HCT116 (cell line): ENCODE measurements at regions not wholly inside any gene's neighbourhood (a gene's known extent, or its start where the extent isn't known, plus 50 kb on each side); places are given as distances from the start of the nearest gene placed in this dataset.

Source experiments
- ATAC-seq: fragments of 200-7000 bp; cut with Tn5 transposase; 2 replicates; pipeline ENCODE4 v1.9.1; 2020; ENCODE audit warnings: mild to moderate bottlenecking, moderate library complexity
- BruUV-seq: library from RNA; stranded (reverse); fragments of 400-500 nt; replicated peaks from 2 replicates; lab custom pipeline; 2021; lab: Mats Ljungman, UMichigan
- CTCF ChIA-PET: fragments of 300-600 bp; sonication (Branson Sonifier 250); formaldehyde crosslinking; loops from one replicate; lab custom pipeline; 2021; ENCODE audit warnings: antibody characterized with exemption; lab: Charles Lee
- POLR2A ChIA-PET: fragments of 300-600, 350-600 bp; sonication (Branson Sonifier 250); formaldehyde crosslinking; loops from one replicate; lab custom pipeline; 2021; ENCODE audit warnings: antibody characterized with exemption; lab: Charles Lee
- RAD21 ChIA-PET, 2 experiments: fragments of 300-600 bp; sonication (Branson Sonifier 250); formaldehyde crosslinking; loops; one replicate each; lab custom pipeline; 2023; ENCODE audit warnings: low total read pairs in 2 of 2; ENCODE audit not compliant: uncharacterized antibody in 2 of 2, unreplicated experiment in 2 of 2, low non-redundant PET in 1 of 2; lab: Charles Lee
- DNase-seq: peaks from one replicate; pipeline ENCODE4 v3.0.0-alpha.2; 2010; ENCODE audit warnings: low read depth, low spot score
- H2AFZ ChIP-seq: fragments of 200-600 bp; shearing (Covaris generic), sonication (generic); 2 replicates; pipeline ENCODE4 v1.6.1; 2017; ENCODE audit warnings: low read depth, mixed run types, mixed read lengths, antibody characterized with exemption, low read length; ENCODE audit not compliant: poor library complexity, severe bottlenecking
- H3K27ac ChIP-seq: 2 replicates; pipeline ENCODE4 v1.5.1; 2012; ENCODE audit warnings: low read depth, low read length
- H3K27me3 ChIP-seq: fragments of 200-600 bp; sonication (generic); 2 replicates; pipeline ENCODE4 v1.6.1; 2016; ENCODE audit warnings: mixed run types, low read length, mixed read lengths; ENCODE audit not compliant: insufficient read depth
- H3K36me3 ChIP-seq, 2 experiments: fragments of 200-500 bp in 1 of 2; fragments of 200-600 bp in 1 of 2; sonication (Bioruptor generic) in 1 of 2; sonication (generic) in 1 of 2; 2 replicates each; pipeline versions ENCODE4 v1.5.1 to v1.6.1; 2014 to 2016; ENCODE audit warnings: low read length in 2 of 2, inconsistent platforms in 1 of 2, mixed read lengths in 1 of 2, mixed run types in 1 of 2; ENCODE audit not compliant: insufficient read depth in 2 of 2, control insufficient read depth in 1 of 2
- H3K4me1 ChIP-seq, 2 experiments: fragments of 200-600 bp in 1 of 2; sonication (generic) in 1 of 2; 2 replicates each; pipeline versions ENCODE4 v1.5.1 to v1.6.1; 2012 to 2017; ENCODE audit warnings: low read length in 2 of 2, inconsistent platforms in 1 of 2, mild to moderate bottlenecking in 1 of 2, mixed read lengths in 1 of 2, mixed run types in 1 of 2, moderate library complexity in 1 of 2; ENCODE audit not compliant: insufficient read depth in 2 of 2, control insufficient read depth in 1 of 2
- H3K4me2 ChIP-seq: fragments of 200-600 bp; sonication (generic); 2 replicates; pipeline ENCODE4 v1.6.1; 2017; ENCODE audit warnings: mixed run types, low read length, mixed read lengths
- H3K4me3 ChIP-seq, 2 experiments: fragments of 200-600 bp in 1 of 2; sonication (generic) in 1 of 2; replicated peaks in 1 of 2; 2 replicates each; pipeline ENCODE4 v1.5.1; 2011 to 2016; ENCODE audit warnings: low read length in 2 of 2, control low read depth in 1 of 2, low read depth in 1 of 2, mild to moderate bottlenecking in 1 of 2, mixed read lengths in 1 of 2, mixed run types in 1 of 2
- H3K79me2 ChIP-seq: fragments of 200-600 bp; sonication (generic); 2 replicates; pipeline ENCODE4 v1.6.1; 2017; ENCODE audit warnings: mild to moderate bottlenecking, mixed run types, low read length, moderate library complexity, mixed read lengths; ENCODE audit not compliant: insufficient read depth
- H3K9ac ChIP-seq: fragments of 200-600 bp; sonication (generic); 2 replicates; pipeline ENCODE4 v1.6.1; 2016; ENCODE audit warnings: low read length, mixed read lengths
- H3K9me2 ChIP-seq: fragments of 200-600 bp; sonication (generic), shearing (Covaris generic); 2 replicates; pipeline ENCODE4 v1.6.1; 2017; ENCODE audit warnings: mixed run types, mild to moderate bottlenecking, moderate library complexity; ENCODE audit not compliant: insufficient read depth
- H3K9me3 ChIP-seq, 2 experiments: fragments of 200-500 bp in 1 of 2; fragments of 200-600 bp in 1 of 2; sonication (Bioruptor generic) in 1 of 2; sonication (generic) in 1 of 2; 2 replicates each; pipeline ENCODE4 v1.6.1; 2014 to 2017; ENCODE audit warnings: low read length in 2 of 2, mixed read lengths in 2 of 2, inconsistent platforms in 1 of 2, low read depth in 1 of 2, mild to moderate bottlenecking in 1 of 2, mixed run types in 1 of 2, moderate library complexity in 1 of 2; ENCODE audit not compliant: control insufficient read depth in 1 of 2, insufficient read depth in 1 of 2
- H4K20me1 ChIP-seq: fragments of 200-600 bp; sonication (generic), shearing (Covaris generic); 2 replicates; pipeline ENCODE4 v1.6.1; 2017; ENCODE audit warnings: mixed run types, mild to moderate bottlenecking, moderate library complexity; ENCODE audit not compliant: insufficient read depth
- CBX3 ChIP-seq: IDR thresholded peaks from 2 replicates; pipeline ENCODE4 v1.6.1; 2012; ENCODE audit warnings: low read depth
- CEBPB ChIP-seq: IDR thresholded peaks from 2 replicates; pipeline ENCODE4 v1.6.1; 2012; ENCODE audit warnings: low read depth
- EGR1 ChIP-seq: IDR thresholded peaks from 2 replicates; pipeline ENCODE4 v1.6.1; 2012; ENCODE audit warnings: low read depth
- EZH2 ChIP-seq: fragments of 200-600 bp; sonication (generic); IDR thresholded peaks from 2 replicates; pipeline ENCODE4 v1.6.1; 2017; ENCODE audit warnings: antibody characterized with exemption, mixed run types
- EZH2phosphoT487 ChIP-seq: fragments of 200-600 bp; IDR thresholded peaks from 2 replicates; pipeline ENCODE4 v1.6.1; 2018; ENCODE audit warnings: antibody characterized with exemption, borderline replicate concordance
- SP1 ChIP-seq: IDR thresholded peaks from 2 replicates; pipeline ENCODE4 v1.6.1; 2012; ENCODE audit warnings: low read depth
- SRF ChIP-seq: IDR thresholded peaks from 2 replicates; pipeline ENCODE4 v1.6.1; 2012; ENCODE audit warnings: low read depth
- TCF7L2 ChIP-seq: IDR thresholded peaks from 2 replicates; pipeline ENCODE4 v1.7.0; 2011; ENCODE audit warnings: borderline replicate concordance, inconsistent platforms; ENCODE audit not compliant: insufficient read depth, insufficient read length; ENCODE audit errors: extremely low read depth
- ZFX ChIP-seq: fragments of 450-650 bp; IDR thresholded peaks from 2 replicates; pipeline ENCODE4 v1.6.1; 2017
- intact Hi-C: fragments of 100-400 bp; cut with micrococcal nuclease; formaldehyde crosslinking; loops from 2 replicates; pipeline ENCODE4 v1.10.0; 2022
- TF ChIP-seq, protein P1 (sequence below), 3 experiments: fragments of 200-600 bp in 1 of 3; sonication (generic) in 1 of 3; IDR thresholded peaks in 2 of 3; conservative IDR thresholded peaks in 1 of 3; 2 replicates each; pipeline ENCODE4 v1.5.1; 2012 to 2017; ENCODE audit warnings: low read depth in 2 of 3, low read length in 2 of 3, antibody characterized with exemption in 1 of 3, borderline replicate concordance in 1 of 3, control low read depth in 1 of 3, mild to moderate bottlenecking in 1 of 3, mixed read lengths in 1 of 3, mixed run types in 1 of 3, moderate library complexity in 1 of 3; ENCODE audit not compliant: insufficient read depth in 1 of 3
- TF ChIP-seq, protein P2 (sequence below): IDR thresholded peaks from 2 replicates; pipeline ENCODE4 v1.6.1; 2012; ENCODE audit warnings: low read depth
- TF ChIP-seq, protein P3 (sequence below): IDR thresholded peaks from 2 replicates; pipeline ENCODE4 v1.6.1; 2012

DNA sequence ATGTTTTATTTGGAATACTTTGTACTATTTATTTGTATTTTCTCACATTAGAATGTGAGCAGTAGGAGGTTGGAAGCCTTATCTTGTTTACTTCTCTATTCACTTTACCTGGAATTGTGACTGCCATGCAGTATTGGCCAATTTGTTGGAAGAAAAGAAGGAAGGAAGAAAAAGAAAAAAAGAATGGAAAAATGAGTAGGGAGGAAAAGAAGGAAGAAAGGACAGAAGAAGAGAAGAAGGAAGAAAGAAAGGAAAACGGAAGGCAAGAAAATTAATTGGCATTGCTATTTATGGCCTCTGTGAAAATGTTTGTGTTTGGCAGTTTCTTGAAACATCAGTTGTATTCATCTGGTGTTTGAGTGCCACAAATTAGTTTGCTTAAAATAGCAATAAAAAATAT, 575.2 kb upstream of the ZNF608 start:
- TF ChIP-seq EZH2phosphoT487 (no peak), SRF (no peak), EZH2 (no peak)
- TF ChIP-seq, protein P1, sequence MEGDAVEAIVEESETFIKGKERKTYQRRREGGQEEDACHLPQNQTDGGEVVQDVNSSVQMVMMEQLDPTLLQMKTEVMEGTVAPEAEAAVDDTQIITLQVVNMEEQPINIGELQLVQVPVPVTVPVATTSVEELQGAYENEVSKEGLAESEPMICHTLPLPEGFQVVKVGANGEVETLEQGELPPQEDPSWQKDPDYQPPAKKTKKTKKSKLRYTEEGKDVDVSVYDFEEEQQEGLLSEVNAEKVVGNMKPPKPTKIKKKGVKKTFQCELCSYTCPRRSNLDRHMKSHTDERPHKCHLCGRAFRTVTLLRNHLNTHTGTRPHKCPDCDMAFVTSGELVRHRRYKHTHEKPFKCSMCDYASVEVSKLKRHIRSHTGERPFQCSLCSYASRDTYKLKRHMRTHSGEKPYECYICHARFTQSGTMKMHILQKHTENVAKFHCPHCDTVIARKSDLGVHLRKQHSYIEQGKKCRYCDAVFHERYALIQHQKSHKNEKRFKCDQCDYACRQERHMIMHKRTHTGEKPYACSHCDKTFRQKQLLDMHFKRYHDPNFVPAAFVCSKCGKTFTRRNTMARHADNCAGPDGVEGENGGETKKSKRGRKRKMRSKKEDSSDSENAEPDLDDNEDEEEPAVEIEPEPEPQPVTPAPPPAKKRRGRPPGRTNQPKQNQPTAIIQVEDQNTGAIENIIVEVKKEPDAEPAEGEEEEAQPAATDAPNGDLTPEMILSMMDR (IDR thresholded peaks at IDR 0.05 in 2 of 3, conservative IDR thresholded peaks at IDR 0.05 in 1 of 3; ENCODE audit: borderline replicate concordance in 1 of 3, insufficient read depth in 1 of 3, low read depth in 2 of 3, low read length in 2 of 3) = no peak
- Histone ChIP-seq H3K9me2 (no peaks in the 10 kb centered on the region; the same call in 1 of the 2 replicates), H4K20me1 (no peaks in the 10 kb centered on the region), H3K4me1 (peaks cover 6 to 7% of the 10 kb centered on the region in 2 experiments), H3K9ac (no peak overlapping the region), H3K79me2 (no peaks in the 10 kb centered on the region), H3K27me3 (no peaks in the 10 kb centered on the region), H3K27ac (no peak overlapping the region), H3K4me3 (no peak overlapping the region), H3K36me3 (no peaks in the 10 kb centered on the region), H3K9me3 (no peaks in the 10 kb centered on the region), H2AFZ (no peak overlapping the region), H3K4me2 (no peak overlapping the region)
- ATAC-seq = no peak
- DNase-seq = no peak
- CTCF ChIA-PET = no interaction called here
- RAD21 ChIA-PET = no interaction called here
- intact Hi-C loops = no loop called here
- BruUV-seq = no TSS peak
- POLR2A ChIA-PET = no interaction called here

DNA sequence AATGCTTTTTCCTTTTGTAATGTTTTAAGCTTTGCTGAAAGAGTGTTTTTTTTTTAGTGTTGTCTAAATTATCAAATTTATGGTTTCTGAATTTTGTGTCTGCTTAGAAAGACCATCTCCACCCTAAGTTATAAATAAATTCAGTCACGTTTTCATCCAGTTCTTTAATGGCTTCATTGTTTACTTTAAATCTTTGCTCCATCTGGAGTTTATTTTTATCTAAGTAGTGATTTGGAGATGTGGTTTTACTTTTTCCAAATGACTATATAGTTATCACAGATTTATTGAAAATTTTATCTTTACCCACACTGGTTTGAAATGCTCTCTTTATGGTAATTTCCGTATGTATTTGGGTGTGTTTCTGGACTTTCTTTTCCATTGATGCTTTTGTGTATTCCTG, 577.2 kb upstream of the ZNF608 start:
- POLR2A ChIA-PET = no interaction called here
- H3K27me3 ChIP-seq = no peaks in the 10 kb centered on the region
- H3K27ac ChIP-seq = no peak overlapping the region
- H3K9me2 ChIP-seq = no peaks in the 10 kb centered on the region; the same call in 1 of the 2 replicates
- H2AFZ ChIP-seq = peak overlapping the region; percentile 93
- no peak overlapping the region for H3K9ac ChIP-seq
- no peak overlapping the region for H3K4me2 ChIP-seq
- intact Hi-C loops = no loop called here
- BruUV-seq = no TSS peak
- ATAC-seq (no peak), DNase-seq (no peak)
- H3K9me3 ChIP-seq = no peaks in the 10 kb centered on the region
- H4K20me1 ChIP-seq = no peaks in the 10 kb centered on the region
- no peak overlapping the region for H3K4me3 ChIP-seq
- no peaks in the 10 kb centered on the region for H3K36me3 ChIP-seq
- RAD21 ChIA-PET = no interaction called here
- CTCF ChIA-PET = no interaction called here
- H3K79me2 ChIP-seq = no peaks in the 10 kb centered on the region
- H3K4me1 ChIP-seq = peaks cover 6 to 7% of the 10 kb centered on the region in 2 experiments
- TF ChIP-seq SRF (no peak), SP1 (no peak), CEBPB (no peak), ZFX (no peak), TCF7L2 (no peak), EZH2phosphoT487 (no peak), CBX3 (no peak), EGR1 (no peak)
- TF ChIP-seq, protein P2, sequence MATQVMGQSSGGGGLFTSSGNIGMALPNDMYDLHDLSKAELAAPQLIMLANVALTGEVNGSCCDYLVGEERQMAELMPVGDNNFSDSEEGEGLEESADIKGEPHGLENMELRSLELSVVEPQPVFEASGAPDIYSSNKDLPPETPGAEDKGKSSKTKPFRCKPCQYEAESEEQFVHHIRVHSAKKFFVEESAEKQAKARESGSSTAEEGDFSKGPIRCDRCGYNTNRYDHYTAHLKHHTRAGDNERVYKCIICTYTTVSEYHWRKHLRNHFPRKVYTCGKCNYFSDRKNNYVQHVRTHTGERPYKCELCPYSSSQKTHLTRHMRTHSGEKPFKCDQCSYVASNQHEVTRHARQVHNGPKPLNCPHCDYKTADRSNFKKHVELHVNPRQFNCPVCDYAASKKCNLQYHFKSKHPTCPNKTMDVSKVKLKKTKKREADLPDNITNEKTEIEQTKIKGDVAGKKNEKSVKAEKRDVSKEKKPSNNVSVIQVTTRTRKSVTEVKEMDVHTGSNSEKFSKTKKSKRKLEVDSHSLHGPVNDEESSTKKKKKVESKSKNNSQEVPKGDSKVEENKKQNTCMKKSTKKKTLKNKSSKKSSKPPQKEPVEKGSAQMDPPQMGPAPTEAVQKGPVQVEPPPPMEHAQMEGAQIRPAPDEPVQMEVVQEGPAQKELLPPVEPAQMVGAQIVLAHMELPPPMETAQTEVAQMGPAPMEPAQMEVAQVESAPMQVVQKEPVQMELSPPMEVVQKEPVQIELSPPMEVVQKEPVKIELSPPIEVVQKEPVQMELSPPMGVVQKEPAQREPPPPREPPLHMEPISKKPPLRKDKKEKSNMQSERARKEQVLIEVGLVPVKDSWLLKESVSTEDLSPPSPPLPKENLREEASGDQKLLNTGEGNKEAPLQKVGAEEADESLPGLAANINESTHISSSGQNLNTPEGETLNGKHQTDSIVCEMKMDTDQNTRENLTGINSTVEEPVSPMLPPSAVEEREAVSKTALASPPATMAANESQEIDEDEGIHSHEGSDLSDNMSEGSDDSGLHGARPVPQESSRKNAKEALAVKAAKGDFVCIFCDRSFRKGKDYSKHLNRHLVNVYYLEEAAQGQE = no peak
- TF ChIP-seq, protein P1 (IDR thresholded peaks at IDR 0.05 in 2 of 3, conservative IDR thresholded peaks at IDR 0.05 in 1 of 3; ENCODE audit: borderline replicate concordance in 1 of 3, insufficient read depth in 1 of 3, low read depth in 2 of 3, low read length in 2 of 3) = no peak
- TF ChIP-seq, protein P3, sequence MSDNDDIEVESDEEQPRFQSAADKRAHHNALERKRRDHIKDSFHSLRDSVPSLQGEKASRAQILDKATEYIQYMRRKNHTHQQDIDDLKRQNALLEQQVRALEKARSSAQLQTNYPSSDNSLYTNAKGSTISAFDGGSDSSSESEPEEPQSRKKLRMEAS = no peak
